HepG2 (cell line): ENCODE measurements at regions not wholly inside any gene's neighbourhood (a gene's known extent, or its start where the extent isn't known, plus 50 kb on each side); places are given as distances from the start of the nearest gene placed in this dataset.

Experiments used
- ATAC-seq: fragments of 200-7000 bp; cut with Tn5 transposase; 3 replicates; pipeline ENCODE4 v1.9.1; 2020; ENCODE audit warnings: mild to moderate bottlenecking, moderate library complexity
- BruUV-seq: library from RNA; stranded (reverse); fragments of 400-500 nt; replicated peaks from 2 replicates; lab custom pipeline; 2021; lab: Mats Ljungman, UMichigan
- CTCF ChIA-PET: fragments of 300-600 bp; formaldehyde crosslinking; extraction: SDS; loops from one replicate; lab custom pipeline; 2021; ENCODE audit warnings: low total read pairs, inconsistent platforms, low intra/inter-chr PET ratio; lab: Yijun Ruan, JAX
- POLR2A ChIA-PET: fragments of 350-600 bp; sonication (Branson Sonifier 250); formaldehyde crosslinking; loops from one replicate; lab custom pipeline; 2020; ENCODE audit warnings: antibody characterized with exemption, inconsistent platforms; lab: Yijun Ruan, JAX
- DNase-seq: peaks from one replicate; pipeline ENCODE4 v3.0.0-alpha.2; 2015; ENCODE audit warnings: low spot score
- FAIRE-seq: peaks from 3 replicates; lab custom pipeline; 2011; peaks lifted over from hg19 to GRCh38; lab: Jason Lieb, UNC
- H2AFZ ChIP-seq: one replicate; pipeline ENCODE4 v1.6.1; 2011; ENCODE audit warnings: low read length, inconsistent platforms
- H3K27ac ChIP-seq: fragments of 300-600 bp; 3 replicates; pipeline ENCODE4 v1.8.0; 2011; ENCODE audit warnings: mixed run types, mild to moderate bottlenecking, mixed read lengths, low read length, inconsistent platforms; ENCODE audit not compliant: insufficient read depth; ENCODE audit errors: extremely low read length
- H3K27me3 ChIP-seq, 2 experiments: fragments of 200-600 bp in 1 of 2; 2 replicates in 1 of 2; 3 replicates in 1 of 2; pipeline versions ENCODE4 v1.6.0 to v1.8.0; 2011; ENCODE audit warnings: low read length in 2 of 2, mild to moderate bottlenecking in 2 of 2, moderate library complexity in 2 of 2, inconsistent platforms in 1 of 2; ENCODE audit not compliant: insufficient read depth in 2 of 2, control insufficient read depth in 1 of 2
- H3K36me3 ChIP-seq, 2 experiments: fragments of 200-600 bp in 1 of 2; replicated peaks in 1 of 2; 2 replicates in 1 of 2; 3 replicates in 1 of 2; pipeline versions ENCODE4 v1.5.1 to v1.8.0; 2011; ENCODE audit warnings: low read length in 2 of 2, inconsistent platforms in 1 of 2; ENCODE audit not compliant: insufficient read depth in 2 of 2, control insufficient read depth in 1 of 2
- H3K4me1 ChIP-seq: 2 replicates; pipeline ENCODE4 v1.5.1; 2012; ENCODE audit warnings: low read length, inconsistent platforms; ENCODE audit not compliant: insufficient read depth
- H3K4me2 ChIP-seq: 2 replicates; pipeline ENCODE4 v1.6.0; 2011; ENCODE audit warnings: low read depth, low read length, inconsistent platforms
- H3K4me3 ChIP-seq, 3 experiments: fragments of 200-600 bp in 1 of 3; sonication (generic), shearing (Covaris generic) in 1 of 3; replicated peaks in 1 of 3; 2 replicates each; pipeline ENCODE4 v1.5.1; 2011 to 2016; ENCODE audit warnings: low read length in 3 of 3, inconsistent platforms in 2 of 3, low read depth in 2 of 3, mild to moderate bottlenecking in 2 of 3, control low read depth in 1 of 3, mixed read lengths in 1 of 3; ENCODE audit not compliant: insufficient read depth in 1 of 3
- H3K79me2 ChIP-seq: one replicate; pipeline ENCODE4 v1.6.1; 2011; ENCODE audit warnings: low read length, inconsistent platforms; ENCODE audit not compliant: insufficient read depth
- H3K9ac ChIP-seq: 2 replicates; pipeline ENCODE4 v1.6.0; 2011; ENCODE audit warnings: mild to moderate bottlenecking, low read depth, low read length, inconsistent platforms; ENCODE audit not compliant: insufficient read depth
- H3K9me3 ChIP-seq: 2 replicates; pipeline ENCODE4 v1.5.1; 2012; ENCODE audit warnings: mild to moderate bottlenecking, low read length
- H4K20me1 ChIP-seq: 2 replicates; pipeline ENCODE4 v1.6.0; 2011; ENCODE audit warnings: inconsistent platforms, mild to moderate bottlenecking, low read length, moderate library complexity; ENCODE audit not compliant: insufficient read depth
- BRCA1 ChIP-seq: sonication (generic); formaldehyde crosslinking; IDR thresholded peaks from 2 replicates; pipeline ENCODE4 v1.4.0; 2020; ENCODE audit warnings: missing genetic modification reagents
- FIP1L1 ChIP-seq: fragments of 200-400 bp; formaldehyde crosslinking; IDR thresholded peaks from 2 replicates; pipeline ENCODE4 v1.6.1; 2018; ENCODE audit warnings: low read depth, mild to moderate bottlenecking, low read length, moderate library complexity, borderline replicate concordance; ENCODE audit not compliant: insufficient read depth
- FOXP4 ChIP-seq: sonication (generic); formaldehyde crosslinking; IDR thresholded peaks from 2 replicates; pipeline ENCODE4 v1.4.0; 2020; ENCODE audit warnings: missing genetic modification reagents
- FUBP1 ChIP-seq: sonication (generic); formaldehyde crosslinking; IDR thresholded peaks from 2 replicates; pipeline ENCODE4 v1.5.1; 2020; ENCODE audit warnings: missing genetic modification reagents, mild to moderate bottlenecking, borderline replicate concordance
- JUNB ChIP-seq: sonication (generic); formaldehyde crosslinking; IDR thresholded peaks from 2 replicates; pipeline ENCODE4 v1.8.0; 2022; ENCODE audit warnings: missing genetic modification reagents, mild to moderate bottlenecking, borderline replicate concordance
- MAFF ChIP-seq: IDR thresholded peaks from 2 replicates; pipeline ENCODE4 v1.6.1; 2011; ENCODE audit warnings: low read depth, low read length, improper control_type of control experiment
- NFYB ChIP-seq: sonication (generic); formaldehyde crosslinking; IDR thresholded peaks from 2 replicates; pipeline ENCODE4 v1.4.0; 2020; ENCODE audit warnings: missing genetic modification reagents
- PHB2 ChIP-seq: fragments of 450-650 bp; IDR thresholded peaks from 2 replicates; pipeline ENCODE4 v1.6.1; 2018; ENCODE audit not compliant: partially characterized antibody
- SNAPC2 ChIP-seq: sonication (generic); formaldehyde crosslinking; IDR thresholded peaks from 2 replicates; pipeline ENCODE4 v1.8.1; 2022; ENCODE audit warnings: mild to moderate bottlenecking, missing genetic modification reagents
- TBX2 ChIP-seq: sonication (generic); formaldehyde crosslinking; IDR thresholded peaks from 2 replicates; pipeline ENCODE4 v1.5.0; 2020; ENCODE audit warnings: missing genetic modification reagents, mild to moderate bottlenecking, borderline replicate concordance
- TCF12 ChIP-seq, 2 experiments: fragments of 450-650 bp in 1 of 2; sonication (generic) in 1 of 2; formaldehyde crosslinking in 1 of 2; IDR thresholded peaks; 2 replicates each; pipeline versions ENCODE4 v1.6.1 to v1.8.0; 2017 to 2022; ENCODE audit warnings: antibody characterized with exemption in 1 of 2, mild to moderate bottlenecking in 1 of 2, missing genetic modification reagents in 1 of 2, moderate library complexity in 1 of 2
- TOPORS ChIP-seq: sonication (generic); formaldehyde crosslinking; IDR thresholded peaks from 2 replicates; pipeline ENCODE4 v1.8.0; 2023; ENCODE audit warnings: mild to moderate bottlenecking, missing genetic modification reagents
- ZBTB1 ChIP-seq: sonication (generic); formaldehyde crosslinking; IDR thresholded peaks from 2 replicates; pipeline ENCODE4 v1.4.0; 2020; ENCODE audit warnings: missing genetic modification reagents, borderline replicate concordance
- ZFP82 ChIP-seq: sonication (generic); formaldehyde crosslinking; IDR thresholded peaks from 2 replicates; pipeline ENCODE4 v1.5.1; 2020; ENCODE audit warnings: mild to moderate bottlenecking, missing genetic modification reagents, borderline replicate concordance
- ZNF33A ChIP-seq: sonication (generic); formaldehyde crosslinking; IDR thresholded peaks from 2 replicates; pipeline ENCODE4 v1.5.1; 2020; ENCODE audit warnings: missing genetic modification reagents, mild to moderate bottlenecking, moderate library complexity, borderline replicate concordance
- ZNF362 ChIP-seq: sonication (generic); formaldehyde crosslinking; IDR thresholded peaks from 2 replicates; pipeline ENCODE4 v1.4.0; 2020; ENCODE audit warnings: missing genetic modification reagents, mild to moderate bottlenecking, borderline replicate concordance
- ZNF570 ChIP-seq: sonication (generic); formaldehyde crosslinking; IDR thresholded peaks from 2 replicates; pipeline ENCODE4 v1.4.0; 2020; ENCODE audit warnings: mild to moderate bottlenecking, missing genetic modification reagents, borderline replicate concordance
- ZNF616 ChIP-seq: sonication (generic); formaldehyde crosslinking; IDR thresholded peaks from 2 replicates; pipeline ENCODE4 v1.5.0; 2020; ENCODE audit warnings: low read depth, mild to moderate bottlenecking, missing genetic modification reagents
- ZNF746 ChIP-seq: sonication (generic); formaldehyde crosslinking; IDR thresholded peaks from 2 replicates; pipeline ENCODE4 v1.8.0; 2022; ENCODE audit warnings: mild to moderate bottlenecking, missing genetic modification reagents
- ZSCAN20 ChIP-seq: sonication (generic); formaldehyde crosslinking; IDR thresholded peaks from 2 replicates; pipeline ENCODE4 v1.4.0; 2020; ENCODE audit warnings: missing genetic modification reagents, mild to moderate bottlenecking, borderline replicate concordance
- WGBS: methylation state at CpG from one replicate; pipeline ENCODE4 v1.1.6; 2017; ENCODE audit warnings: low lambda C conversion rate; 5-methylcytosine and 5-hydroxymethylcytosine counted together
- in situ Hi-C: cut with HindIII; loops from 2 replicates; pipeline ENCODE4 v1.10.0; 2017; ENCODE audit warnings: low pct_unique_long_range_greater_than_20kb; ENCODE audit not compliant: extremely low pct_ligation_motif_present
- intact Hi-C: fragments of 100-400 bp; cut with micrococcal nuclease; formaldehyde crosslinking; loops from one replicate; pipeline ENCODE4 v1.10.0; 2022; ENCODE audit not compliant: unreplicated experiment

- DNase-seq (no peak), ATAC-seq (no peak), FAIRE-seq (no peak)
- Histone ChIP-seq H2AFZ (no peak overlapping the region), H3K79me2 (no peaks in the 10 kb centered on the region), H3K36me3 (no peaks in the 10 kb centered on the region), H3K4me1 (no peaks in the 10 kb centered on the region), H4K20me1 (no peaks in the 10 kb centered on the region), H3K9ac (no peak overlapping the region), H3K27ac (no peak overlapping the region), H3K27me3 (no peaks in the 10 kb centered on the region), H3K9me3 (peaks cover 11% of the 10 kb centered on the region), H3K4me3 (no peak overlapping the region), H3K4me2 (no peak overlapping the region)
- in situ Hi-C loops = no loop called here
- ChIA-PET POLR2A (no interaction called here), CTCF (no interaction called here)
- WGBS = 38% methylated on average over 3 of the region's 3 CpGs
- BruUV-seq = no TSS peak
- TF ChIP-seq ZBTB1 = no peak
- TF ChIP-seq NFYB (CRISPR knock-in tag) = no peak
- TF ChIP-seq ZNF33A (CRISPR knock-in tag) = no peak
- TF ChIP-seq ZFP82 (CRISPR knock-in tag) = no peak
- TF ChIP-seq TCF12 (IDR thresholded peaks at IDR 0.05) = no peak
- TF ChIP-seq TCF12 (CRISPR knock-in tag; IDR thresholded peaks at IDR 0.05) = no peak
- TF ChIP-seq ZNF362 (CRISPR knock-in tag) = no peak
- no peak for TF ChIP-seq PHB2
- TF ChIP-seq FIP1L1 = no peak
- no peak for TF ChIP-seq MAFF
- TF ChIP-seq TOPORS (CRISPR knock-in tag) = no peak
- no peak for TF ChIP-seq JUNB (CRISPR knock-in tag)
- TF ChIP-seq TBX2 (CRISPR knock-in tag) = no peak
- no peak for TF ChIP-seq ZNF616
- no peak for TF ChIP-seq ZNF746 (CRISPR knock-in tag)
- no peak for TF ChIP-seq BRCA1 (CRISPR knock-in tag)
- no peak for TF ChIP-seq ZSCAN20
- no peak for TF ChIP-seq SNAPC2 (CRISPR knock-in tag)
- no peak for TF ChIP-seq FUBP1
- TF ChIP-seq FOXP4 (CRISPR knock-in tag) = no peak
- TF ChIP-seq ZNF570 (CRISPR knock-in tag) = no peak
- intact Hi-C loops = no loop called here
Measured at GRCh38 chr9:12958279-12958678, 183.5 kb downstream of the LURAP1L start.
